GM12878 (cell line): ENCODE measurements at regions not wholly inside any gene's neighbourhood (a gene's known extent, or its start where the extent isn't known, plus 50 kb on each side); places are given as distances from the start of the nearest gene placed in this dataset.

Experiments used
- ATAC-seq: fragments of 200-7000 bp; cut with Tn5 transposase; 3 replicates; pipeline ENCODE4 v1.9.1; 2020; ENCODE audit warnings: mild to moderate bottlenecking, moderate library complexity
- BruUV-seq: library from RNA; stranded (reverse); fragments of 400-500 nt; replicated peaks from 2 replicates; lab custom pipeline; 2021; lab: Mats Ljungman, UMichigan
- CTCF ChIA-PET: fragments of 300-600 bp; sonication (Branson Sonifier 250); formaldehyde crosslinking; extraction: SDS; loops from one replicate; lab custom pipeline; 2021; ENCODE audit warnings: inconsistent platforms; lab: Yijun Ruan, JAX
- POLR2A ChIA-PET: fragments of 350-600 bp; formaldehyde crosslinking; extraction: SDS; loops from one replicate; lab custom pipeline; 2021; ENCODE audit warnings: inconsistent platforms; lab: Charles Lee
- RAD21 ChIA-PET: fragments of 300-600 bp; sonication (Branson Sonifier 250); formaldehyde crosslinking; loops from one replicate; lab custom pipeline; 2023; ENCODE audit warnings: antibody characterized with exemption; ENCODE audit not compliant: unreplicated experiment; lab: Charles Lee
- SMC1A ChIA-PET: fragments of 300-600 bp; sonication (Branson Sonifier 250); formaldehyde crosslinking; loops from one replicate; lab custom pipeline; 2023; ENCODE audit not compliant: unreplicated experiment, uncharacterized antibody; lab: Charles Lee
- DNase-seq: peaks from one replicate; pipeline ENCODE4 v3.0.0-alpha.2; 2011; ENCODE audit warnings: low read depth, low spot score
- FAIRE-seq: peaks from 3 replicates; lab custom pipeline; 2011; peaks lifted over from hg19 to GRCh38; lab: Jason Lieb, UNC
- H2AFZ ChIP-seq: 2 replicates; pipeline ENCODE4 v1.6.0; 2011; ENCODE audit warnings: low read depth, low read length, control low read depth; ENCODE audit not compliant: control insufficient read depth
- H3K27ac ChIP-seq: 2 replicates; pipeline ENCODE4 v1.5.1; 2011; ENCODE audit warnings: control low read depth; ENCODE audit not compliant: control insufficient read depth, insufficient read depth
- H3K27me3 ChIP-seq, 2 experiments: replicated peaks in 1 of 2; 2 replicates each; pipeline versions ENCODE4 v1.6.0 to v1.6.1; 2011; ENCODE audit warnings: low read length in 1 of 2; ENCODE audit not compliant: control insufficient read depth in 2 of 2, insufficient read depth in 2 of 2
- H3K36me3 ChIP-seq, 2 experiments: 2 replicates each; pipeline ENCODE4 v1.5.1; 2011; ENCODE audit warnings: low read length in 1 of 2; ENCODE audit not compliant: control insufficient read depth in 2 of 2, insufficient read depth in 2 of 2
- H3K4me1 ChIP-seq: 2 replicates; pipeline ENCODE4 v1.6.1; 2011; ENCODE audit warnings: mild to moderate bottlenecking, low read length, moderate library complexity, mixed read lengths; ENCODE audit not compliant: control insufficient read depth, insufficient read depth
- H3K4me2 ChIP-seq: 2 replicates; pipeline ENCODE4 v1.6.0; 2011; ENCODE audit warnings: control low read depth; ENCODE audit not compliant: control insufficient read depth, insufficient read depth
- H3K4me3 ChIP-seq: fragments of 200-600 bp; sonication (generic); 2 replicates; pipeline ENCODE4 v1.5.1; 2016
- H3K79me2 ChIP-seq: 2 replicates; pipeline ENCODE4 v1.6.0; 2011; ENCODE audit warnings: low read length; ENCODE audit not compliant: control insufficient read depth, insufficient read depth
- H3K9ac ChIP-seq: 2 replicates; pipeline ENCODE4 v1.8.0; 2011; ENCODE audit warnings: low read length, control low read depth, mixed read lengths; ENCODE audit not compliant: control insufficient read depth, insufficient read depth
- H3K9me3 ChIP-seq: replicated peaks from 3 replicates; pipeline ENCODE4 v1.5.1; 2011; ENCODE audit warnings: mild to moderate bottlenecking, low read length; ENCODE audit not compliant: control insufficient read depth, insufficient read depth
- H4K20me1 ChIP-seq: 2 replicates; pipeline ENCODE4 v1.6.0; 2011; ENCODE audit not compliant: control insufficient read depth, insufficient read depth
- DPF2 ChIP-seq: fragments of 450-650 bp; IDR thresholded peaks from 2 replicates; pipeline ENCODE4 v1.6.1; 2017; ENCODE audit warnings: mild to moderate bottlenecking
- E2F4 ChIP-seq: IDR thresholded peaks from 2 replicates; pipeline ENCODE4 v1.6.1; 2012; ENCODE audit warnings: low read depth, low read length, improper control_type of control experiment
- MXI1 ChIP-seq: fragments of 150-350 bp; IDR thresholded peaks from 2 replicates; pipeline ENCODE4 v1.6.1; 2011; ENCODE audit warnings: low read depth, mild to moderate bottlenecking, inconsistent platforms, low read length, improper control_type of control experiment
- RBBP5 ChIP-seq: fragments of 200-600 bp; sonication (generic); conservative IDR thresholded peaks from 2 replicates; pipeline ENCODE4 v1.6.1; 2016
- ZNF207 ChIP-seq: fragments of 450-650 bp; IDR thresholded peaks from 2 replicates; pipeline ENCODE4 v1.6.1; 2014; ENCODE audit warnings: antibody characterized with exemption, mild to moderate bottlenecking, borderline replicate concordance
- ZNF384 ChIP-seq: IDR thresholded peaks from 2 replicates; pipeline ENCODE4 v1.6.1; 2012; ENCODE audit warnings: low read depth, mild to moderate bottlenecking, low read length, improper control_type of control experiment, borderline replicate concordance
- whole genome bisulfite sequencing: methylation state at CpG from one replicate; pipeline ENCODE4 v1.1.6; 2016; ENCODE audit warnings: low lambda C conversion rate; ENCODE audit not compliant: insufficient replicate concordance, insufficient coverage; ENCODE audit errors: missing lambda C conversion rate; 5-methylcytosine and 5-hydroxymethylcytosine counted together
- in situ Hi-C: fragments of 300-500 bp; cut with MboI; formaldehyde crosslinking; loops from 9 replicates; pipeline ENCODE4 v1.14.3; 2018; ENCODE audit warnings: mixed read lengths
- intact Hi-C: fragments of 100-400 bp; cut with micrococcal nuclease; formaldehyde crosslinking; loops from one replicate; pipeline ENCODE4 v1.14.2; 2022; ENCODE audit not compliant: unreplicated experiment
- TF ChIP-seq, protein P1 (sequence below): fragments of 450-650 bp; IDR thresholded peaks from 2 replicates; pipeline ENCODE4 v1.6.1; 2017; ENCODE audit warnings: mild to moderate bottlenecking, moderate library complexity

DNA sequence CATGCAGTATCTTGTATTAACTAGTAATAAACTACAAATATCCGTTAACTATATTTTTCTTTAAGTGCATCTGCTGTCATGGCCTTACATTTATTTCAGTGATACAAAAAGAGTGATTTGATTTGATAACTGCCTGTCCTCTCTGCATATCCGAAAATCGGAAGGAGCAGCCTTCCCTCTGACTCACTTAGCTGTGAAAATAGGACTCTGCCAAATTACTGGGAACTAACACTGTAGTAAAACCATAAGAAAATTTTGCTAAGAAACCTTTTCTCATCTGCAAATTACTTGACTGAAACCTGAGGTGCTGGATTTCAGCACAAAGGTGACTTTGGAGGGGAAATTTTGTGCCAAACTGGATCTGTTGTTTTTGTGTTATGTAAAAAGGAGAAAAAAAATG is 176.6 kb upstream of the MKLN1 start:
- no peaks in the 10 kb centered on the region for H3K79me2 ChIP-seq
- no peak overlapping the region for H3K27ac ChIP-seq
- no peaks in the 10 kb centered on the region for H4K20me1 ChIP-seq
- no peak overlapping the region for H3K4me2 ChIP-seq
- TF ChIP-seq MXI1 (no peak), ZNF207 (no peak), E2F4 (no peak), DPF2 (no peak), RBBP5 (no peak), ZNF384 (no peak)
- TF ChIP-seq, protein P1, sequence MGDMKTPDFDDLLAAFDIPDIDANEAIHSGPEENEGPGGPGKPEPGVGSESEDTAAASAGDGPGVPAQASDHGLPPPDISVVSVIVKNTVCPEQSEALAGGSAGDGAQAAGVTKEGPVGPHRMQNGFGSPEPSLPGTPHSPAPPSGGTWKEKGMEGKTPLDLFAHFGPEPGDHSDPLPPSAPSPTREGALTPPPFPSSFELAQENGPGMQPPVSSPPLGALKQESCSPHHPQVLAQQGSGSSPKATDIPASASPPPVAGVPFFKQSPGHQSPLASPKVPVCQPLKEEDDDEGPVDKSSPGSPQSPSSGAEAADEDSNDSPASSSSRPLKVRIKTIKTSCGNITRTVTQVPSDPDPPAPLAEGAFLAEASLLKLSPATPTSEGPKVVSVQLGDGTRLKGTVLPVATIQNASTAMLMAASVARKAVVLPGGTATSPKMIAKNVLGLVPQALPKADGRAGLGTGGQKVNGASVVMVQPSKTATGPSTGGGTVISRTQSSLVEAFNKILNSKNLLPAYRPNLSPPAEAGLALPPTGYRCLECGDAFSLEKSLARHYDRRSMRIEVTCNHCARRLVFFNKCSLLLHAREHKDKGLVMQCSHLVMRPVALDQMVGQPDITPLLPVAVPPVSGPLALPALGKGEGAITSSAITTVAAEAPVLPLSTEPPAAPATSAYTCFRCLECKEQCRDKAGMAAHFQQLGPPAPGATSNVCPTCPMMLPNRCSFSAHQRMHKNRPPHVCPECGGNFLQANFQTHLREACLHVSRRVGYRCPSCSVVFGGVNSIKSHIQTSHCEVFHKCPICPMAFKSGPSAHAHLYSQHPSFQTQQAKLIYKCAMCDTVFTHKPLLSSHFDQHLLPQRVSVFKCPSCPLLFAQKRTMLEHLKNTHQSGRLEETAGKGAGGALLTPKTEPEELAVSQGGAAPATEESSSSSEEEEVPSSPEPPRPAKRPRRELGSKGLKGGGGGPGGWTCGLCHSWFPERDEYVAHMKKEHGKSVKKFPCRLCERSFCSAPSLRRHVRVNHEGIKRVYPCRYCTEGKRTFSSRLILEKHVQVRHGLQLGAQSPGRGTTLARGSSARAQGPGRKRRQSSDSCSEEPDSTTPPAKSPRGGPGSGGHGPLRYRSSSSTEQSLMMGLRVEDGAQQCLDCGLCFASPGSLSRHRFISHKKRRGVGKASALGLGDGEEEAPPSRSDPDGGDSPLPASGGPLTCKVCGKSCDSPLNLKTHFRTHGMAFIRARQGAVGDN = no peak
- no peaks in the 10 kb centered on the region for H3K4me1 ChIP-seq
- WGBS = 91% methylated on average over 3 of the region's 3 CpGs
- ChIA-PET RAD21 (no interaction called here), POLR2A (no interaction called here), SMC1A (interaction anchor here (1.0 to 1.3 kb wide), 2 partner anchors 13 to 27 kb away, joined by 3 to 4 read pairs; no protein-coding TSS in a partner anchor), CTCF (interaction anchor here (1.1 to 1.7 kb wide), 5 partner anchors 10 to 272 kb away, joined by 3 to 6 read pairs (median 4); no protein-coding TSS in a partner anchor)
- no peaks in the 10 kb centered on the region for H3K36me3 ChIP-seq
- in situ Hi-C loops (no loop called here), intact Hi-C loops (no loop called here)
- no peak overlapping the region for H3K9ac ChIP-seq
- DNase-seq (no peak), ATAC-seq (no peak), FAIRE-seq (peak; percentile 23)
- BruUV-seq = no TSS peak
- no peak overlapping the region for H2AFZ ChIP-seq
- no peaks in the 10 kb centered on the region for H3K9me3 ChIP-seq
- H3K27me3 ChIP-seq = no peaks in the 10 kb centered on the region
- H3K4me3 ChIP-seq = no peak overlapping the region
